GM10266 (cell line): ENCODE measurements at regions not wholly inside any gene's neighbourhood (a gene's known extent, or its start where the extent isn't known, plus 50 kb on each side); places are given as distances from the start of the nearest gene placed in this dataset.

ENCODE experiments used
- DNase-seq: peaks from one replicate; pipeline ENCODE4 v3.0.0; 2012; ENCODE audit errors: extremely low spot score
- TF ChIP-seq, protein P1 (sequence below): IDR thresholded peaks from 2 replicates; pipeline ENCODE4 v1.5.1; 2012; ENCODE audit warnings: mild to moderate bottlenecking, low read depth; ENCODE audit not compliant: control insufficient read depth, insufficient read depth; ENCODE audit errors: missing control alignments

DNA sequence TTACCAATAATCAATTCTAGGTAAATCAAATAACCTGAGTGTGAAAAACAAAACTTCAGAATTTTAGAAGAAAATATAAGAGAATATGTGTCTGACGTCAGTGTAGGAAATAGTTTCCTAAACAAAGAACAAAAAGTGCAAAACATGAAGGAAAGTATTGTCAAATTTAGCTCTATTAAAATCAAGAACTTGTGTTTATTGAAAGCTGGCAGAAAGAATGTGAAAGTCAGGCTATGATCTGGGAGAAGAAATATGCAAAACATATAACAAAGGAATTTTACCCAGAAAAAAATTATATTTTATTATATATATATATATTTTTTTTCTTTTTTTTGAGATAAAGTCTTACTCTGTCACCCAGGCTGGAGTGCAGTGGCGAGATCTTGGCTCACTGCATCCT, 129.1 kb upstream of the ANKRD28 start:
- no peak for DNase-seq
- TF ChIP-seq, protein P1, sequence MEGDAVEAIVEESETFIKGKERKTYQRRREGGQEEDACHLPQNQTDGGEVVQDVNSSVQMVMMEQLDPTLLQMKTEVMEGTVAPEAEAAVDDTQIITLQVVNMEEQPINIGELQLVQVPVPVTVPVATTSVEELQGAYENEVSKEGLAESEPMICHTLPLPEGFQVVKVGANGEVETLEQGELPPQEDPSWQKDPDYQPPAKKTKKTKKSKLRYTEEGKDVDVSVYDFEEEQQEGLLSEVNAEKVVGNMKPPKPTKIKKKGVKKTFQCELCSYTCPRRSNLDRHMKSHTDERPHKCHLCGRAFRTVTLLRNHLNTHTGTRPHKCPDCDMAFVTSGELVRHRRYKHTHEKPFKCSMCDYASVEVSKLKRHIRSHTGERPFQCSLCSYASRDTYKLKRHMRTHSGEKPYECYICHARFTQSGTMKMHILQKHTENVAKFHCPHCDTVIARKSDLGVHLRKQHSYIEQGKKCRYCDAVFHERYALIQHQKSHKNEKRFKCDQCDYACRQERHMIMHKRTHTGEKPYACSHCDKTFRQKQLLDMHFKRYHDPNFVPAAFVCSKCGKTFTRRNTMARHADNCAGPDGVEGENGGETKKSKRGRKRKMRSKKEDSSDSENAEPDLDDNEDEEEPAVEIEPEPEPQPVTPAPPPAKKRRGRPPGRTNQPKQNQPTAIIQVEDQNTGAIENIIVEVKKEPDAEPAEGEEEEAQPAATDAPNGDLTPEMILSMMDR, result no peak

- TF ChIP-seq, protein P1, result no peak
- DNase-seq, result no peak
These were observed 130.2 kb upstream of the ANKRD28 start for GRCh38 chr3:15927969-15928368.

- DNase-seq, result no peak
- TF ChIP-seq, protein P1, result no peak
These were observed 132.3 kb upstream of the ANKRD28 start for GRCh38 chr3:15929944-15930571.

DNA sequence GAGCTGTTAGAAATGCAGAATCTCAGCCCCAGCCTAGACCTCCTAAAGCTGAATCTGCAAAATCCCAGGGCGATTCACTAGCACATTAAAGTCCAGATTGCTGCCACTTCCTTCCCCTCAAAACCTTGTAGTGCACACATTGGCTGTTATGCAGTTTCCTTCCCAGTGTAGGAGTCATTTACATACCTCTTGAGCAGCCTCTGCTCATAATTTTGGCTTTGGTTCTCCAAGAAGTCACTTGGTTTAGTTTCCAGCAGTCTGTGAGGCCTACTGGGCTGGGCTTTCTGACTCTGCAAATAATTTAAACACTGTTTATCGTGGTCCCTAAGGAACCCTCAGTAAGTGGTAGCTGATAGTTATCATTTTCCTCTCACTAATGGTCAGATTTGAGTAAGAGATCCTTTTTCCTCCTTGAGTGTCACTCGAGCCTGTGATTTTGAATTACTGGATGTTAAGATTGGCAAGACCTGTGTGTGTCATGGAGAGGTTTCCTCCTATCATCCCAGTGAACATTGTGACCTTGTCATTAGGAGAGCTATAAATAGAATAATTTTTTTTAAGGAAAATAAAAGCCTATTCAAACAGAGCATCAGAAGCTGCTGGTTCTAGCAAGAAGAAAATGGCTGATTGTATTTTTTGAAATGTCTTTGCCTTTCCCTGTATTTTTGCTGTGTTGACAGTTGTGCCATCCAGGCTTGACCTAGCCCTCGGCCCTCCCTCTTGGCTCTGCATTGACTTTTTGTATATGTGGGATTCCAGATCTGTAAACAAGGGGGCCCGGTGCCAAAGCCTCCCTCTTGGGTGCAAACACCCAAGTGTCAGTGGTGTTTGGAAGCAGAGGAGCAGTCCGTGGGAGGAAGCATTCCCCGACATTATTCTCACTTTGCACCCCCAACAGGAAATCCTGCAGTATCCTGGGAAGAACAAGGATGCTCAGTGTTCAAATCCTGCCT, 134.8 kb upstream of the ANKRD28 start:
- TF ChIP-seq, protein P1, result no peak
- no peak for DNase-seq

- TF ChIP-seq, protein P1, result no peak
- no peak for DNase-seq
These were observed 135.8 kb upstream of the ANKRD28 start for GRCh38 chr3:15933439-15934139.

DNA sequence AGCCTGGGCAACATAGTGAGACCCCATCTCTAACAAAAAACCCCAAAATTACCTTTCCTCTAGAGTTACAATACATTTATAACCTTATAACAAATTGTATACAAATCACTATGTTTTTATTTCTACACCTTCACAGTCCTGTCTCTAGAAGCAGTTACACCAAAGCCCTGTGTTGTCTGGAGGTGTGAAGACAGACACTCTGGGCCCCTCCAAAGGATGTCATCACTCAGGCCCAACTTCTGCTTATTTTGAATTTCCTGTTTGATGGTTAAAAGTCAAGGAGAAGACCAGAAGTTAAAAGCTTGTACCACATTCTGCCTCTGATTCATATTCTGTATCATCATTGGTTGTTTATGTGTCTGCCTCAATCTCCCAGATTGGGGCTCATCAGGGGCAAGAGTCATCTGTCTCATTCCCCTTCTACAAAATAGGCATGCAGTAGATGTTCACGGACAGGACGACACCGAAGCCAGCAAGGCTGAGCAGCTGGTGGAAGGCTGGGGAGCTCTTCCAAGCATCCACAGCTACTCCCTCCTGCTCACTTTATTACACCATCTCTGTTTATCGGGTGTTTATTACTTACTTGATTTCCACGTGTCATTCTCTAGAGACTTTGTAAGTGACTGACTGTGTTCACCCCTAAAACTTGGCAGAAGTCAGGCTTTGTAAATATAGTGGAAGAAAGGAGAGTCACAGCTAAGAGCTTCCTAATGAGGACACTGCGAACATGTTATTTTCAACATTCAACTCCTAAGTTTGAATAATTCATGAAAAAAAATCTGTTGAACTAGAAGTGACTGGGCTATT, 136.8 kb upstream of the ANKRD28 start:
- no peak for DNase-seq
- TF ChIP-seq, protein P1, result no peak
